Activated CD4-positive, alpha-beta T cell treated with anti-CD3 and anti-CD28 coated beads for 48 hours (primary cell): ENCODE measurements at regions not wholly inside any gene's neighbourhood (a gene's known extent, or its start where the extent isn't known, plus 50 kb on each side); places are given as distances from the start of the nearest gene placed in this dataset.

Experiments
- DNase-seq: peaks from one replicate; pipeline ENCODE4 v3.0.0-alpha.2; 2020

- DNase-seq: no peak
These were observed 278.1 kb upstream of the KCNMB2 start for GRCh38 chr3:178258121-178258520.

GRCh38 chr3:178259703-178260102, 276.5 kb upstream of the KCNMB2 start:
- no peak for DNase-seq

- DNase-seq: no peak
These were observed 275.2 kb upstream of the KCNMB2 start for GRCh38 chr3:178260887-178261565.

- DNase-seq: no peak
These were observed 272.9 kb upstream of the KCNMB2 start for GRCh38 chr3:178263236-178263916.

- no peak for DNase-seq
These were observed 268.9 kb upstream of the KCNMB2 start for GRCh38 chr3:178267158-178267844.

- no peak for DNase-seq
These were observed 265.4 kb upstream of the KCNMB2 start for GRCh38 chr3:178270838-178271237.

GRCh38 chr3:178271740-178272387, 264.4 kb upstream of the KCNMB2 start:
- no peak for DNase-seq

GRCh38 chr3:178272841-178273240, 263.4 kb upstream of the KCNMB2 start:
- DNase-seq: no peak

- DNase-seq: no peak
These were observed 261.5 kb upstream of the KCNMB2 start for GRCh38 chr3:178274711-178275110.

GRCh38 chr3:178275311-178275710, 260.9 kb upstream of the KCNMB2 start:
- no peak for DNase-seq

- no peak for DNase-seq
These were observed 260.4 kb upstream of the KCNMB2 start for GRCh38 chr3:178275793-178276192.

GRCh38 chr3:178277605-178278004, 258.6 kb upstream of the KCNMB2 start:
- DNase-seq: no peak

GRCh38 chr3:178283561-178283960, 252.7 kb upstream of the KCNMB2 start:
- DNase-seq: no peak

- DNase-seq: no peak
These were observed 252.1 kb upstream of the KCNMB2 start for GRCh38 chr3:178284181-178284580.

- no peak for DNase-seq
These were observed 248.2 kb upstream of the KCNMB2 start for GRCh38 chr3:178288074-178288473.

- DNase-seq: no peak
These were observed 246.6 kb upstream of the KCNMB2 start for GRCh38 chr3:178289544-178290160.

GRCh38 chr3:178291574-178292370, 244.5 kb upstream of the KCNMB2 start:
- no peak for DNase-seq

GRCh38 chr3:178295292-178295912, 240.8 kb upstream of the KCNMB2 start:
- no peak for DNase-seq

- no peak for DNase-seq
These were observed 239.0 kb upstream of the KCNMB2 start for GRCh38 chr3:178297199-178297598.

- DNase-seq: no peak
These were observed 238.5 kb upstream of the KCNMB2 start for GRCh38 chr3:178297740-178298139.

GRCh38 chr3:178300441-178300959, 235.7 kb upstream of the KCNMB2 start:
- DNase-seq: no peak
